NCI-H1694 treated with DMSO at 0.1 percent for 48 hours (cell line): ENCODE measurements at regions not wholly inside any gene's neighbourhood (a gene's known extent, or its start where the extent isn't known, plus 50 kb on each side); places are given as distances from the start of the nearest gene placed in this dataset.

Experiments
- DNase-seq: peaks from one replicate; lab custom pipeline; 2025; lab: John Stamatoyannopoulos, UW

- DNase-seq: no peak
These were observed 119.9 kb upstream of the MAFB start for GRCh38 chr20:40808936-40809335.

- DNase-seq: no peak
These were observed 120.3 kb upstream of the MAFB start for GRCh38 chr20:40809361-40809760.

GRCh38 chr20:40810332-40811000 lies 121.4 kb upstream of the MAFB start:
- DNase-seq: no peak

GRCh38 chr20:40811004-40811403 lies 122.0 kb upstream of the MAFB start:
- no peak for DNase-seq

- DNase-seq: no peak
These were observed 122.8 kb upstream of the MAFB start for GRCh38 chr20:40811660-40812414.

- DNase-seq: no peak
These were observed 123.4 kb upstream of the MAFB start for GRCh38 chr20:40812415-40812925.

- DNase-seq: no peak
These were observed 124.0 kb upstream of the MAFB start for GRCh38 chr20:40813029-40813431.

GRCh38 chr20:40813708-40814630 lies 124.9 kb upstream of the MAFB start:
- DNase-seq: no peak

GRCh38 chr20:40814631-40814960 lies 125.6 kb upstream of the MAFB start:
- DNase-seq: no peak

- no peak for DNase-seq
These were observed 126.4 kb upstream of the MAFB start for GRCh38 chr20:40815156-40816038.

GRCh38 chr20:40816039-40816352 lies 127.0 kb upstream of the MAFB start:
- DNase-seq: no peak

- DNase-seq: no peak
These were observed 132.4 kb upstream of the MAFB start for GRCh38 chr20:40821429-40821828.

- no peak for DNase-seq
These were observed 137.7 kb upstream of the MAFB start for GRCh38 chr20:40826699-40827098.

- DNase-seq: no peak
These were observed 146.3 kb upstream of the MAFB start for GRCh38 chr20:40835321-40835720.

GRCh38 chr20:40838509-40838908 lies 149.5 kb upstream of the MAFB start:
- DNase-seq: no peak

- DNase-seq: peak; percentile 74
These were observed 154.2 kb upstream of the MAFB start for GRCh38 chr20:40843251-40843650.

GRCh38 chr20:40844332-40844731 lies 155.3 kb upstream of the MAFB start:
- DNase-seq: peak; percentile 3

GRCh38 chr20:40848096-40848495 lies 159.1 kb upstream of the MAFB start:
- no peak for DNase-seq

- peak; percentile 26 for DNase-seq
These were observed 159.5 kb upstream of the MAFB start for GRCh38 chr20:40848526-40848925.

GRCh38 chr20:40849456-40849855 lies 160.4 kb upstream of the MAFB start:
- DNase-seq: no peak

- no peak for DNase-seq
These were observed 162.0 kb upstream of the MAFB start for GRCh38 chr20:40851051-40851450.

- DNase-seq: no peak
These were observed 166.2 kb upstream of the MAFB start for GRCh38 chr20:40855269-40855668.
